Kidney (tissue), 13 donors: ENCODE measurements at regions not wholly inside any gene's neighbourhood (a gene's known extent, or its start where the extent isn't known, plus 50 kb on each side); places are given as distances from the start of the nearest gene placed in this dataset.

ENCODE experiments used
- DNase-seq, 5 donors: peaks; one replicate each; pipeline ENCODE4 v3.0.0-alpha.2; 2013 to 2020
- FAIRE-seq: peaks from 2 replicates; lab custom pipeline; 2012; peaks lifted over from hg19 to GRCh38; lab: Jason Lieb, UNC
- H3K27ac ChIP-seq, 2 donors: one replicate each; pipeline ENCODE4 v1.7.0; 2013; ENCODE audit warnings: low read depth in 2 of 2, low read length in 2 of 2, inconsistent platforms in 1 of 2
- H3K27me3 ChIP-seq: one replicate; pipeline ENCODE4 v1.7.1; 2013; ENCODE audit warnings: low read length, inconsistent platforms; ENCODE audit not compliant: control insufficient read depth, insufficient read depth
- H3K36me3 ChIP-seq, 3 donors: one replicate each; pipeline versions ENCODE4 v1.7.0 to v1.7.1; 2013; ENCODE audit warnings: low read length in 3 of 3, control low read depth in 1 of 3, inconsistent platforms in 1 of 3; ENCODE audit not compliant: insufficient read depth in 3 of 3, control insufficient read depth in 2 of 3
- H3K4me1 ChIP-seq, 3 donors: one replicate each; pipeline versions ENCODE4 v1.7.0 to v1.7.1; 2013; ENCODE audit warnings: low read length in 3 of 3, inconsistent platforms in 1 of 3, low read depth in 1 of 3; ENCODE audit not compliant: control insufficient read depth in 2 of 3, insufficient read depth in 2 of 3
- H3K4me3 ChIP-seq, 3 donors: one replicate each; pipeline versions ENCODE4 v1.7.0 to v1.8.1; 2013; ENCODE audit warnings: low read length in 3 of 3, control low read depth in 1 of 3, inconsistent platforms in 1 of 3
- H3K9ac ChIP-seq, 3 donors: one replicate each; pipeline versions ENCODE4 v1.7.0 to v1.7.1; 2013; ENCODE audit warnings: low read length in 3 of 3, control low read depth in 1 of 3, inconsistent platforms in 1 of 3
- H3K9me3 ChIP-seq, 3 donors: one replicate each; pipeline versions ENCODE4 v1.7.0 to v1.7.1; 2013; ENCODE audit warnings: low read length in 3 of 3, control low read depth in 1 of 3, inconsistent platforms in 1 of 3; ENCODE audit not compliant: control insufficient read depth in 2 of 3, insufficient read depth in 1 of 3
- CTCF ChIP-seq: IDR thresholded peaks from 3 replicates; pipeline ENCODE4 v1.5.1; 2012; ENCODE audit warnings: mild to moderate bottlenecking, moderate library complexity, borderline replicate concordance; ENCODE audit not compliant: insufficient read depth; ENCODE audit errors: extremely low read depth
- intact Hi-C: fragments of 100-400 bp; cut with DNase I; formaldehyde crosslinking; loops from one replicate; pipeline ENCODE4 v1.11.1; 2022
- donor health status: control.
- donor health status: control.
- donor health status: control.
- donor health status: control.
- donor health status: control.
- donor health status: DM: yes; HTN: yes; CAD: no.
- donor health status: Normal renal cell carcinoma (clear cell type).

DNA sequence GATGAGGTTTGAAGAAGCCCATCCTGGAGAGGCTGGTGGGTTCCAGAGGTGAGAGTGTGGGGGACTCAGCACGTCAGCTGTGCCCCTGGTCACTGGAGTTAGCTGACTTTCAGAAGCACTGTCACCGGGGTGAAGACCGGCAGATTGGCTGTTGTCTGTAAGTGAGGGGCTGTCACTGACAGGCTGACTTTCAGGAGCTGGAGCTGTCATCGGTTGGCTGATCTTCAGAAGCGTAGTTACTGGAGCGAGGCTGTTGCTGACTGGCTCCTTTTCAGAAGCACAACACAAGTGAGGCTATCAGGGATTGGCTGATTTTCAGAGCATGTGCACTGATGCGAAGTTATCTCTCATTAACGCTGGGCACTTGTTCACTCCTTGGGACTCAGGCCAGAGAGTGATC lies 738.4 kb upstream of the ID2 start:
- Histone ChIP-seq H3K36me3 (no peaks in the 10 kb centered on the region), H3K27ac (no peak overlapping the region), H3K27me3 (no peaks in the 10 kb centered on the region), H3K9ac (no peak overlapping the region), H3K4me3 (no peak overlapping the region), H3K4me1 (no peaks in the 10 kb centered on the region), H3K9me3 (no peaks in the 10 kb centered on the region)
- FAIRE-seq (no peak), DNase-seq (no peak)
- no peak for TF ChIP-seq CTCF
- intact Hi-C loops, result no loop called here

DNA sequence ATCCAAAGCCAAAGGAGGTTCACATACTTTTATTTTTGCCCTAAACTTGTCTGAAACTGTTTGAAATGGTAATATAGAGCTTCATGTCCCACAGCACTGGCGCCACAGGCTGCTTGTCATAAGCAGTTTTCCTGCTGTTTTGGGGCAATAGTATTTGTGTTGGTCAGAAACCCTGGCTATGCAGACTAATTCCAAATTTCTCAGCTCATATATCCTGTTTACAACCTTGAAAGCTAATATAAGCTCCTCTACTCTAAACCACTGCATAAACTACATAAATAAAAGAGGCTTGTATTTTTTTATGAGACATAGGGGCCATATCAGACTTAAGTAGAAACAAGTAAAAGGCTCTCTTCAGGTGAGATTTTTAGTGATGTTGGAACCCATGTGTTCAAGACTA lies 736.8 kb upstream of the ID2 start:
- H3K9ac ChIP-seq, result no peak overlapping the region
- peak in 2 of 5 donors; percentile 47 to 63 for DNase-seq
- no peak for FAIRE-seq
- H3K27ac ChIP-seq, result no peak overlapping the region
- H3K27me3 ChIP-seq, result no peaks in the 10 kb centered on the region
- intact Hi-C loops, result no loop called here
- TF ChIP-seq CTCF, result no peak
- H3K36me3 ChIP-seq, result no peaks in the 10 kb centered on the region
- no peaks in the 10 kb centered on the region for H3K9me3 ChIP-seq
- H3K4me1 ChIP-seq, result no peaks in the 10 kb centered on the region
- H3K4me3 ChIP-seq, result no peak overlapping the region

DNA sequence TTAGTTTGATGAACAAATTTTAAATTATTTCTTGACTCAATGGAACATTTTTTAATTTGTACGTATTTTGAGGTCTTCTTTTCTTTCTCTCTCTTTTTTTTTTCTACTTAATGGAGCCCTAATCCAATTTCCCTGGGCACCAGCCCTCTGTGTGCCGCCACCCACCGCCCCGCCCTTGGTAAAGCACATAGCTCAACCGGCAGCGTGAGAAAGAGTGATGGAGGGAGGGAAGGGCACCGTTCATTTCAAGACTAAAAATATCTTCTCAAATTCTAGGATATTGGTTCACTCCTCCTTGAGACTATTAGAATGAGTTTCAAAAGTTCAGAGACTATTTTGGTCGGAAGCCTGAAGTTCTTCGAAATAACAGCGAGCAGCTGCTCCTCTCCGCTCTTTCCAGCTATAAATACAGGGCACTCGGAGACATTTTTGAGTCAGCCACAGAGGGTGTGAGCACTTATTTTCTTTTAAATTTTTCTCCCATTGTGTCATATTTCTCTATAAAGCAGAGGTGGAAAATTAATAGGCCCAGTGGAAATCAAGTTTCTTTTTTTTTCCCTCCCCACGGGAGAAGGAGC lies 731.7 kb upstream of the ID2 start:
- no peaks in the 10 kb centered on the region for H3K36me3 ChIP-seq
- intact Hi-C loops, result no loop called here
- no peak overlapping the region for H3K4me3 ChIP-seq
- H3K27me3 ChIP-seq, result no peaks in the 10 kb centered on the region
- no peaks in the 10 kb centered on the region for H3K4me1 ChIP-seq
- no peak overlapping the region for H3K9ac ChIP-seq
- no peak overlapping the region for H3K27ac ChIP-seq
- DNase-seq, result peak in 2 of 5 donors; percentile 26 to 70
- FAIRE-seq, result no peak
- no peak for TF ChIP-seq CTCF
- H3K9me3 ChIP-seq, result no peaks in the 10 kb centered on the region

- no peak for FAIRE-seq
- Histone ChIP-seq H3K36me3 (no peaks in the 10 kb centered on the region), H3K27me3 (no peaks in the 10 kb centered on the region), H3K4me3 (no peak overlapping the region), H3K9ac (no peak overlapping the region), H3K27ac (no peak overlapping the region), H3K4me1 (no peaks in the 10 kb centered on the region), H3K9me3 (no peaks in the 10 kb centered on the region)
- TF ChIP-seq CTCF, result no peak
- intact Hi-C loops, result no loop called here
- DNase-seq, result no peak
These were observed 730.9 kb upstream of the ID2 start for GRCh38 chr2:7951001-7951400.
